Fibroblast of lung (primary cell): ENCODE measurements at regions not wholly inside any gene's neighbourhood (a gene's known extent, or its start where the extent isn't known, plus 50 kb on each side); places are given as distances from the start of the nearest gene placed in this dataset.

ENCODE experiments used
- CTCF ChIP-seq, 2 donors: IDR thresholded peaks in 1 of 2; conservative IDR thresholded peaks in 1 of 2; 1 replicate in 1 of 2; 2 replicates in 1 of 2; pipeline ENCODE4 v1.5.1; 2011 to 2012; ENCODE audit warnings: low read length in 2 of 2, control low read depth in 1 of 2, inconsistent platforms in 1 of 2, low read depth in 1 of 2, mild to moderate bottlenecking in 1 of 2
- EZH2 ChIP-seq: IDR thresholded peaks from 2 replicates; pipeline ENCODE4 v1.5.1; 2012; ENCODE audit warnings: low read length, control low read depth, mild to moderate bottlenecking; ENCODE audit errors: missing control alignments

GRCh38 chr2:19000776-19001175 is 357.6 kb downstream of the OSR1 start:
- TF ChIP-seq CTCF (conservative IDR thresholded peaks at IDR 0.05 in 1 of 2, IDR thresholded peaks at IDR 0.05 in 1 of 2; ENCODE audit: low read depth in 1 of 2, low read length in 2 of 2) (no peak), EZH2 (no peak)
